D341Med (cell line): ENCODE measurements at regions not wholly inside any gene's neighbourhood (a gene's known extent, or its start where the extent isn't known, plus 50 kb on each side); places are given as distances from the start of the nearest gene placed in this dataset.
A peak's percentile ranks its signal among the peaks of the same experiment; 100 is the strongest.

ENCODE experiments used
- DNase-seq: peaks from one replicate; pipeline ENCODE4 v3.0.0; 2012; ENCODE audit warnings: low spot score

- DNase-seq, result no peak
Observed at GRCh38 chr2:2827046-2827636, 496.1 kb upstream of the MYT1L start.

- DNase-seq, result peak; percentile 6
Observed at GRCh38 chr2:2826621-2827020, 495.5 kb upstream of the MYT1L start.

GRCh38 chr2:2826209-2826551, 495.1 kb upstream of the MYT1L start:
- DNase-seq, result no peak

GRCh38 chr2:2825516-2826208, 494.6 kb upstream of the MYT1L start:
- DNase-seq, result no peak

GRCh38 chr2:2825062-2825461, 494.0 kb upstream of the MYT1L start:
- DNase-seq, result no peak

GRCh38 chr2:2824588-2824987, 493.5 kb upstream of the MYT1L start:
- DNase-seq, result no peak

GRCh38 chr2:2823061-2823753, 492.1 kb upstream of the MYT1L start:
- DNase-seq, result no peak

- DNase-seq, result no peak
Observed at GRCh38 chr2:2822143-2822542, 491.1 kb upstream of the MYT1L start.

GRCh38 chr2:2812648-2813047, 481.6 kb upstream of the MYT1L start:
- DNase-seq, result no peak

- DNase-seq, result no peak
Observed at GRCh38 chr2:2812117-2812516, 481.0 kb upstream of the MYT1L start.

GRCh38 chr2:2810504-2810903, 479.4 kb upstream of the MYT1L start:
- DNase-seq, result peak; percentile 11

- DNase-seq, result peak; percentile 12
Observed at GRCh38 chr2:2809771-2810170, 478.7 kb upstream of the MYT1L start.

GRCh38 chr2:2808551-2809058, 477.5 kb upstream of the MYT1L start:
- peak; percentile 3 for DNase-seq

- peak; percentile 4 for DNase-seq
Observed at GRCh38 chr2:2806711-2807110, 475.6 kb upstream of the MYT1L start.

- peak; percentile 9 for DNase-seq
Observed at GRCh38 chr2:2805263-2805662, 474.2 kb upstream of the MYT1L start.

- DNase-seq, result peak; percentile 12
Observed at GRCh38 chr2:2804528-2804927, 473.5 kb upstream of the MYT1L start.

GRCh38 chr2:2801458-2801857, 470.4 kb upstream of the MYT1L start:
- DNase-seq, result no peak

GRCh38 chr2:2800697-2801096, 469.6 kb upstream of the MYT1L start:
- no peak for DNase-seq

GRCh38 chr2:2800001-2800400, 468.9 kb upstream of the MYT1L start:
- no peak for DNase-seq

GRCh38 chr2:2799151-2799697, 468.1 kb upstream of the MYT1L start:
- no peak for DNase-seq

GRCh38 chr2:2798337-2798736, 467.3 kb upstream of the MYT1L start:
- no peak for DNase-seq

GRCh38 chr2:2797797-2798196, 466.7 kb upstream of the MYT1L start:
- DNase-seq, result no peak

GRCh38 chr2:2796207-2796606, 465.1 kb upstream of the MYT1L start:
- no peak for DNase-seq
